Dermis microvascular lymphatic vessel endothelial cell (primary cell): ENCODE measurements at regions not wholly inside any gene's neighbourhood (a gene's known extent, or its start where the extent isn't known, plus 50 kb on each side); places are given as distances from the start of the nearest gene placed in this dataset.

Experiments used
- DNase-seq, 2 donors: peaks; one replicate each; pipeline versions ENCODE4 v3.0.0 to v3.0.0-alpha.2; 2010; ENCODE audit warnings: low read depth in 2 of 2

- no peak for DNase-seq
Measured at GRCh38 chr20:59376109-59376841, 75.9 kb downstream of the EDN3 start.

DNA sequence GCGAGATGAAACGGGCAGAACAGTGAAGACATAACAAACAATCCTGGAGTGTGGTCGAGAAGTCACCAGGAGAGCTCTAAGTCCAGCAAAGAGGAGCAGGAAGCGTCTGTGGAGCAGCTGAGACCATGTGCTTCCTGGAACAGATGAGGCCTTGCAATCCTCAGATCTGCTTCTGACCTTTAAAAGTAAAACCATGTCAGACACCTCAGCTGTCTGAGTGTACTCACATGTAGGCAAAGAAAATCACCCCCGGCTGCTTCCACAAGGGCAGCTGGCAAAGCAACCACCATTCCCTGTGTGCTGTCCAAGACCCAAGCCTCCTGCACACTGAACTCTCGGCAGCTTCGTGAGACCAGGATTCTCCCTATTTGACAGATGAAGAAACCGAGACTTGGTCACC is 76.6 kb downstream of the EDN3 start:
- DNase-seq = no peak

GRCh38 chr20:59377842-59378241 is 77.4 kb downstream of the EDN3 start:
- DNase-seq = no peak

DNA sequence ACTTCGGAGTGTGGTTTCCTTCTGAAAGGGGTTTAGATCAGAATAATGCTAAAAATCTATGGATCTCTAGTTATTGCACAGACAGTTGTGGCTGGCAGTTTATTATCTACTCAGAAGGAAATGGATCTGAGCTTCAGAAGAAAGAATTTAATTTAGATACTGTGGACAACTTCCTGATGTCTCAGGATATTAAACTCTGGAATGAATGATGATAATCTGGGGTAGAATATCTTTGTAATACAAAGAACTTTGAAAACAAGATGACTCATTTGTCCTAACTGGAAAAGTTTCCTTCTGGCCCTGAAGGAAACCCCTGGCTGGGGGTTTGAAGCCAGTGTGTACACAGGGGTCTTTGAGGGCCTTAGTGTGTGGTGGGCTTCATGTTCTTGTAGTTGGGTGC is 78.0 kb downstream of the EDN3 start:
- no peak for DNase-seq

GRCh38 chr20:59378966-59379365 is 78.6 kb downstream of the EDN3 start:
- no peak for DNase-seq

DNA sequence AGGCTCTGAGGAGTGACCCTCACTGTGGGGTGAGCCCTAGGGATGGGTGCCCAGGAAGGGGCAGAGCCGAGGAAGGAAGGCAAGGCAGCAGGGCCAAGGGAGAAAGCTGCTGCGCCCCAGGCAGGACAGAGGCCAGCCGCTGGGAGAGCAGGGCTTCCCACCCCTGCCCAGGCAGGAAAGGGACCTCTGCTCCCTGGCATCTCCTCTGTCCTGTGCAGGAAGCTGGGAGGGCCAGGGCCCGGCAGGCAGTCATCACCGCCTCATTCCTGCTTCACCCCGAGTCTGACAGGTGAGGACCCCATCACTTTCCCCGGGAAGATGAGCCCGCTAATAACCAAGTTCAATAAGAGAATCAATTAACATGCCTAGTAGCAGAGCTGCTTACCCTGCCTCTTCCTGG is 81.3 kb downstream of the EDN3 start:
- no peak for DNase-seq

DNA sequence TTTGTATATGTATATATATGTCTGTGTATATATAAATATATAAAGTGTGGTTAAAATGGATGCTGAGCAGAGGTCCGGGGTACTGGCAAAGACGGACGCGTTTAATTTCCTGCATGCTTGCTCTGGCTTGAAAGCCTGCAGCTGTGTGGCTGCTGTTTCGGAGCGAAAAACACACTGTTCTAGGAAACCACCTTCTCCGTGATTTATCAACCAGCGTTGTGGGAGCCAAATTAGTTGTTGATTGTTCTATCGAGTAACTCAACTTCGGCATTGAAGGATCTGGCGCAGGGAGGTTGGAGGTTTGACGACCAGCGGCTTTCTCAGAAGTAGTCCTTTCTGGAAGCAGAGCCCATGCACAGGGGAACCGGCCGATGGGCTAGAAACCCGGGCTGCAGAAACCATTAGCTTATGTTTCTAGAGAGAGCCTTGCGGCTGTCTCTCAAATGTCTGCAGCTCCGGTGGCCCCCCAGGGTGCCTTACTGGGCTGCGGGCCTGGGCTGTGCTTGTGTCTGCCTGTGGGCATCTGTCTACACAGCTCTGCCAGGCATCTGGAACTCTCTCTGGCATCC is 81.8 kb downstream of the EDN3 start:
- no peak for DNase-seq

GRCh38 chr20:59382907-59383306 is 82.5 kb downstream of the EDN3 start:
- no peak for DNase-seq

DNA sequence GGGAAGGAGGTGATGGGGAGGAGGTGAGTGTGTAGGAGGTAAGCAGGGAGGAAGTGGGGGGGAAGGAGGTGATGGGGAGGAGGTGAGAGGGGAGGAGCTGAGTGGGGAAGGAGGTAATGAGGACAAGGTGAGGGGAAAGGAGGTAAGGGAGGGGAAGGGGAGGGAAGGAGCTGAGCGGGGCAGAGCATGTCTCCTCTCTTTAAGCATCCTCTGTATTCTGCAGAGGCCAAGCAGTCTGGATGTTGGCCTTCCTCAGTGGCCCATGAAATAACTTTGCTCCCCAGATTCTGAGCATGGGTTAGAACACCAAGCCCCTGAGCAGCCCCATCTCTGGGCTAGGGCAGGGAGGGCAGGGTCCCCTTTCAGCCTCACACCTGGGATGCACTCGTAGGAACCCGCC is 84.6 kb downstream of the EDN3 start:
- no peak for DNase-seq

GRCh38 chr20:59385480-59385879 is 85.1 kb downstream of the EDN3 start:
- no peak for DNase-seq

GRCh38 chr20:59386809-59387208 is 86.4 kb downstream of the EDN3 start:
- DNase-seq = no peak

DNA sequence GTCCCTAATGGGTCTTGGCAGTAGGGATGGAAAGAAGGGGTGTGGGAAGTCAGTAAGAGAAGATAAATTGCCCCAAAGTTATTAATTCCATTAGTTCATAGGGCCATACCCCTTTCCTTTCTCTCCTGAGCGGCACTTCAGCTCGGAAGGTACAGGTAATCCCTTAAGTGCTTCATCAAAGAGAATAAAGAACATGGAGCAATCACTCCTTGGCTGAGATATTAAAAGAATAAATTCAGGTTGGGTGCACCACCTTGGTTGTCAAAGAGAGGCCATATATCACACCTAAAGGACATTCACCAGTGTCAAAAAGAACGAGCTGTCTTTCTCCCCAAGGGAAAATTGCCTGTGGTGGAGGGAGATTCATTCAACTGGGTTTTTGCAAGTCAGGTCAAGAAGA is 87.5 kb downstream of the EDN3 start:
- DNase-seq = no peak

GRCh38 chr20:59388402-59388801 is 88.0 kb downstream of the EDN3 start:
- DNase-seq = no peak

DNA sequence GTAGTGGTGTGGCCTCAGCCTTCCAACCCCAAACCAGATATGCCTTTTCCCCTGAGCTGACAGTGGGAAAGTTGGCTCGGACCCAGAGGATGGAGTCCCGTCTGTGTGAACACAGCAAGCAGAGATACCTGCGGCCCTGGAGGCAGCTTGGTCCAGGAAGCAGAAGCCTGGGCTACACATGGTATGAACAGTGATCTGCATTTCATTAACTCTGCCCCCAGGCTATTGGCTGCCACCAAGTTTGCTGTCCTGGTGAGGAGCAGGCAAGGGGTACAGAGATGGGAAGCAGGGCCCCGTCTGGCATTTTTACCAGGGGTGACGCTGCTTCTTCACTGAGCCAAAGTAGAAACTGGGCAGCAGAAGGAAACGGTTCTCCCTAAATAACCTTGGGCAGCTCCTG is 90.0 kb downstream of the EDN3 start:
- DNase-seq = no peak

- no peak for DNase-seq
Measured at GRCh38 chr20:59391975-59392374, 91.6 kb downstream of the EDN3 start.

GRCh38 chr20:59392736-59393135 is 92.3 kb downstream of the EDN3 start:
- no peak for DNase-seq

- no peak for DNase-seq
Measured at GRCh38 chr20:59393142-59393541, 92.7 kb downstream of the EDN3 start.

GRCh38 chr20:59395729-59396128 is 95.3 kb downstream of the EDN3 start:
- no peak for DNase-seq

DNA sequence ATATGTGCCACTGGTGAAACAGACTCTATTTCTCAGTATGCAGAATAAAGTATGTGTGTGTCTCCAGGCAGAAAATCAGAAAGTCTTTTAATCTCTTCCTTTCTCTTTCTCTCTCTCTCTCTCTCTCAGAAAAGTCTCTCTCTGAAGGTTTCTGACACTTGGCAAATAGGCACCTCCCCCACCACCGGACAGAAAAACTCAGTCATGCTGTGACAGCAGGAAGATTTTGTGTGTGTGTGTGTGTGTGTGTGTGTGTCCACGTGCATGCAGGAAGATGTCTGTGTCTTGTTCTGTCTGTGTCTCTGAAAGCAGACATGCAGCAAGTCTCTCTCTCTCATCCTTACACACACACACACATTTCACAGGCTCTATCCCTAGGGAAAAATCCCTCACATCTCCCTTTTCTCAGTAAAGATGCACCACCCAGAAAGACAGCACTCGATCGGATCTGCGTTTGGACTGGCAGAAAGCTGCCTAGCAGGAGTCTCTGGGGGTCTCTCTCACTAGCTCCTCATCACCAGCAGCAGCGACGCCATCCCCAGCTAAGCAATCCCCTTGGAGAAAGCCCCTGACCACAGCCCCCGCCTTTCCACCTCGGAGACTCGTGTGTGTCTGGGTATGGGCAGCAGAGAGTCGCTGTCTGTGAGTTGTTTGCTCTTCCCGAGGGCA is 98.3 kb downstream of the EDN3 start:
- no peak for DNase-seq

GRCh38 chr20:59399426-59400099 is 99.2 kb downstream of the EDN3 start:
- no peak for DNase-seq

GRCh38 chr20:59400708-59401107 is 100.3 kb downstream of the EDN3 start:
- DNase-seq = no peak

DNA sequence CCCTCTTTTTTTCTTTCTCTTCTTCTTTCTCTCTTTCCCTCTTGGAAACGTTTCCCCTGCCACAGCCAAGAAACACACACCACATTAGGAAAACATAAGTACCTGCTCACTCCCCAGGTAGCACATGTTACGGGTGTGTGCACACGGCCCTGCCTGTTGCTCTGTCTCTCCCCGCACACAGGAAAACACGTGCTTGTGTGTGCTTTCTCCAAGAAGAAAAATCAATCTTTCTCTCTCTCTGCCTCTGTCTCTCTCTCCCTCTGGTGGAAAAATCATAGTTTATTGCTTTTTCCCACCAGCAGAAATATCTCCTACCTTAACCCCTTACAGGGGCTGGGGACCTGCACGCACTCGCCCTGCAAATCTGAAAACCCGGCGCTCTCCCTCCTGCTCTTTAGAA is 102.3 kb downstream of the EDN3 start:
- no peak for DNase-seq
